K562 (cell line): ENCODE measurements at regions not wholly inside any gene's neighbourhood (a gene's known extent, or its start where the extent isn't known, plus 50 kb on each side); places are given as distances from the start of the nearest gene placed in this dataset.

Experiments used
- CBX1 ChIP-seq: sonication (generic); IDR thresholded peaks from 2 replicates; pipeline ENCODE4 v1.6.1; 2016; ENCODE audit warnings: antibody characterized with exemption, low read depth, mild to moderate bottlenecking
- ETV5 ChIP-seq: sonication (generic); formaldehyde crosslinking; IDR thresholded peaks from 2 replicates; pipeline ENCODE4 v1.4.0; 2020; ENCODE audit warnings: low read depth, mild to moderate bottlenecking, missing genetic modification reagents
- TF ChIP-seq, protein P1 (sequence below): fragments of 200-600 bp; sonication (generic); IDR thresholded peaks from one replicate; pipeline ENCODE4 v1.6.1; 2012; ENCODE audit warnings: mild to moderate bottlenecking, low read depth, low read length, inconsistent platforms
- TF ChIP-seq, protein P2 (sequence below): fragments of 250-450 bp; sonication (Bioruptor Pico); IDR thresholded peaks from 2 replicates; pipeline ENCODE4 v1.8.0; 2021; ENCODE audit warnings: mild to moderate bottlenecking, moderate library complexity

DNA sequence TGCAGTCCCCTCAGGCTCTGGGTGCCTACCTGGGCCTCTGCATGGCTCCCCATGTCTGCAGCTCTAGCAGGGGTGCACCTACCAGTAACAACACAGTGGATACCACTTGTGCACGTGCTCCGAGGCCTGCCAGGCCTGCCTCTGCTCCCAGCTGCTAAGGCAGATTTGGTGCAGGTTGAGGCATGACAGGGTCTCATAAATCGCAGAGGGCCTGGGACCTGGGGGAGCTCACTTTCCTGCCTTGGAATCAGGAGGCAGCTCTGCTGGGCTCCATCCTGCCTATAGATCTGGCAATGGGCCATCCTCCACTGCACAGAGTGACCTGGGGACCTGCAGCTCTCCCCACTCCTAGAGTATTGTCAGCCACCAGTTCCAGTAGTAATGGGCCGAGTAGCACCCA, 121.9 kb upstream of the CXCL14 start:
- TF ChIP-seq ETV5 (no peak), CBX1 (no peak)
- TF ChIP-seq, protein P1, sequence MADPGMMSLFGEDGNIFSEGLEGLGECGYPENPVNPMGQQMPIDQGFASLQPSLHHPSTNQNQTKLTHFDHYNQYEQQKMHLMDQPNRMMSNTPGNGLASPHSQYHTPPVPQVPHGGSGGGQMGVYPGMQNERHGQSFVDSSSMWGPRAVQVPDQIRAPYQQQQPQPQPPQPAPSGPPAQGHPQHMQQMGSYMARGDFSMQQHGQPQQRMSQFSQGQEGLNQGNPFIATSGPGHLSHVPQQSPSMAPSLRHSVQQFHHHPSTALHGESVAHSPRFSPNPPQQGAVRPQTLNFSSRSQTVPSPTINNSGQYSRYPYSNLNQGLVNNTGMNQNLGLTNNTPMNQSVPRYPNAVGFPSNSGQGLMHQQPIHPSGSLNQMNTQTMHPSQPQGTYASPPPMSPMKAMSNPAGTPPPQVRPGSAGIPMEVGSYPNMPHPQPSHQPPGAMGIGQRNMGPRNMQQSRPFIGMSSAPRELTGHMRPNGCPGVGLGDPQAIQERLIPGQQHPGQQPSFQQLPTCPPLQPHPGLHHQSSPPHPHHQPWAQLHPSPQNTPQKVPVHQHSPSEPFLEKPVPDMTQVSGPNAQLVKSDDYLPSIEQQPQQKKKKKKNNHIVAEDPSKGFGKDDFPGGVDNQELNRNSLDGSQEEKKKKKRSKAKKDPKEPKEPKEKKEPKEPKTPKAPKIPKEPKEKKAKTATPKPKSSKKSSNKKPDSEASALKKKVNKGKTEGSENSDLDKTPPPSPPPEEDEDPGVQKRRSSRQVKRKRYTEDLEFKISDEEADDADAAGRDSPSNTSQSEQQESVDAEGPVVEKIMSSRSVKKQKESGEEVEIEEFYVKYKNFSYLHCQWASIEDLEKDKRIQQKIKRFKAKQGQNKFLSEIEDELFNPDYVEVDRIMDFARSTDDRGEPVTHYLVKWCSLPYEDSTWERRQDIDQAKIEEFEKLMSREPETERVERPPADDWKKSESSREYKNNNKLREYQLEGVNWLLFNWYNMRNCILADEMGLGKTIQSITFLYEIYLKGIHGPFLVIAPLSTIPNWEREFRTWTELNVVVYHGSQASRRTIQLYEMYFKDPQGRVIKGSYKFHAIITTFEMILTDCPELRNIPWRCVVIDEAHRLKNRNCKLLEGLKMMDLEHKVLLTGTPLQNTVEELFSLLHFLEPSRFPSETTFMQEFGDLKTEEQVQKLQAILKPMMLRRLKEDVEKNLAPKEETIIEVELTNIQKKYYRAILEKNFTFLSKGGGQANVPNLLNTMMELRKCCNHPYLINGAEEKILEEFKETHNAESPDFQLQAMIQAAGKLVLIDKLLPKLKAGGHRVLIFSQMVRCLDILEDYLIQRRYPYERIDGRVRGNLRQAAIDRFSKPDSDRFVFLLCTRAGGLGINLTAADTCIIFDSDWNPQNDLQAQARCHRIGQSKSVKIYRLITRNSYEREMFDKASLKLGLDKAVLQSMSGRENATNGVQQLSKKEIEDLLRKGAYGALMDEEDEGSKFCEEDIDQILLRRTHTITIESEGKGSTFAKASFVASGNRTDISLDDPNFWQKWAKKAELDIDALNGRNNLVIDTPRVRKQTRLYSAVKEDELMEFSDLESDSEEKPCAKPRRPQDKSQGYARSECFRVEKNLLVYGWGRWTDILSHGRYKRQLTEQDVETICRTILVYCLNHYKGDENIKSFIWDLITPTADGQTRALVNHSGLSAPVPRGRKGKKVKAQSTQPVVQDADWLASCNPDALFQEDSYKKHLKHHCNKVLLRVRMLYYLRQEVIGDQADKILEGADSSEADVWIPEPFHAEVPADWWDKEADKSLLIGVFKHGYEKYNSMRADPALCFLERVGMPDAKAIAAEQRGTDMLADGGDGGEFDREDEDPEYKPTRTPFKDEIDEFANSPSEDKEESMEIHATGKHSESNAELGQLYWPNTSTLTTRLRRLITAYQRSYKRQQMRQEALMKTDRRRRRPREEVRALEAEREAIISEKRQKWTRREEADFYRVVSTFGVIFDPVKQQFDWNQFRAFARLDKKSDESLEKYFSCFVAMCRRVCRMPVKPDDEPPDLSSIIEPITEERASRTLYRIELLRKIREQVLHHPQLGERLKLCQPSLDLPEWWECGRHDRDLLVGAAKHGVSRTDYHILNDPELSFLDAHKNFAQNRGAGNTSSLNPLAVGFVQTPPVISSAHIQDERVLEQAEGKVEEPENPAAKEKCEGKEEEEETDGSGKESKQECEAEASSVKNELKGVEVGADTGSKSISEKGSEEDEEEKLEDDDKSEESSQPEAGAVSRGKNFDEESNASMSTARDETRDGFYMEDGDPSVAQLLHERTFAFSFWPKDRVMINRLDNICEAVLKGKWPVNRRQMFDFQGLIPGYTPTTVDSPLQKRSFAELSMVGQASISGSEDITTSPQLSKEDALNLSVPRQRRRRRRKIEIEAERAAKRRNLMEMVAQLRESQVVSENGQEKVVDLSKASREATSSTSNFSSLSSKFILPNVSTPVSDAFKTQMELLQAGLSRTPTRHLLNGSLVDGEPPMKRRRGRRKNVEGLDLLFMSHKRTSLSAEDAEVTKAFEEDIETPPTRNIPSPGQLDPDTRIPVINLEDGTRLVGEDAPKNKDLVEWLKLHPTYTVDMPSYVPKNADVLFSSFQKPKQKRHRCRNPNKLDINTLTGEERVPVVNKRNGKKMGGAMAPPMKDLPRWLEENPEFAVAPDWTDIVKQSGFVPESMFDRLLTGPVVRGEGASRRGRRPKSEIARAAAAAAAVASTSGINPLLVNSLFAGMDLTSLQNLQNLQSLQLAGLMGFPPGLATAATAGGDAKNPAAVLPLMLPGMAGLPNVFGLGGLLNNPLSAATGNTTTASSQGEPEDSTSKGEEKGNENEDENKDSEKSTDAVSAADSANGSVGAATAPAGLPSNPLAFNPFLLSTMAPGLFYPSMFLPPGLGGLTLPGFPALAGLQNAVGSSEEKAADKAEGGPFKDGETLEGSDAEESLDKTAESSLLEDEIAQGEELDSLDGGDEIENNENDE = no peak
- TF ChIP-seq, protein P2, sequence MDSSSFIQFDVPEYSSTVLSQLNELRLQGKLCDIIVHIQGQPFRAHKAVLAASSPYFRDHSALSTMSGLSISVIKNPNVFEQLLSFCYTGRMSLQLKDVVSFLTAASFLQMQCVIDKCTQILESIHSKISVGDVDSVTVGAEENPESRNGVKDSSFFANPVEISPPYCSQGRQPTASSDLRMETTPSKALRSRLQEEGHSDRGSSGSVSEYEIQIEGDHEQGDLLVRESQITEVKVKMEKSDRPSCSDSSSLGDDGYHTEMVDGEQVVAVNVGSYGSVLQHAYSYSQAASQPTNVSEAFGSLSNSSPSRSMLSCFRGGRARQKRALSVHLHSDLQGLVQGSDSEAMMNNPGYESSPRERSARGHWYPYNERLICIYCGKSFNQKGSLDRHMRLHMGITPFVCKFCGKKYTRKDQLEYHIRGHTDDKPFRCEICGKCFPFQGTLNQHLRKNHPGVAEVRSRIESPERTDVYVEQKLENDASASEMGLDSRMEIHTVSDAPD (CRISPR knock-in tag) = no peak
